Natural killer cell (primary cell): ENCODE measurements at regions not wholly inside any gene's neighbourhood (a gene's known extent, or its start where the extent isn't known, plus 50 kb on each side); places are given as distances from the start of the nearest gene placed in this dataset.
"Not testable (repeated sequence)": the region's sequence is repeated elsewhere in the genome, so short reads cannot be mapped to it uniquely, and the experiment has no call there.

Experiments used
- ATAC-seq, 3 donors: fragments of 150-1000 bp in 2 of 3; fragments of 200-7000 bp in 1 of 3; cut with Tn5 transposase; 1 replicate in 1 of 3; 2 replicates in 2 of 3; pipeline ENCODE4 v1.10.0; 2021; ENCODE audit warnings: mild to moderate bottlenecking in 2 of 3, moderate library complexity in 2 of 3
- DNase-seq, 2 donors: peaks; one replicate each; pipeline versions ENCODE4 v3.0.0 to v3.0.0-alpha.2; 2013 to 2021; ENCODE audit warnings: mixed read lengths in 1 of 2
- H3K27ac ChIP-seq: one replicate; pipeline ENCODE4 v1.5.1; 2013; ENCODE audit warnings: mild to moderate bottlenecking, low read length
- H3K27me3 ChIP-seq: one replicate; pipeline ENCODE4 v1.6.1; 2013; ENCODE audit warnings: low read length; ENCODE audit not compliant: control insufficient read depth, insufficient read depth
- H3K36me3 ChIP-seq: one replicate; pipeline ENCODE4 v1.6.1; 2013; ENCODE audit warnings: low read length; ENCODE audit not compliant: control insufficient read depth, insufficient read depth
- H3K4me1 ChIP-seq: one replicate; pipeline ENCODE4 v1.6.1; 2013; ENCODE audit warnings: low read length; ENCODE audit not compliant: control insufficient read depth, insufficient read depth
- H3K4me3 ChIP-seq: one replicate; pipeline ENCODE4 v1.5.1; 2013; ENCODE audit warnings: low read length
- H3K9me3 ChIP-seq: one replicate; pipeline ENCODE4 v1.6.1; 2013; ENCODE audit warnings: low read length; ENCODE audit not compliant: control insufficient read depth, insufficient read depth
- H3K27ac Mint-ChIP-seq, 2 donors: one replicate each; pipeline ENCODE4 v1.8.0; 2022; ENCODE audit warnings: mild to moderate bottlenecking in 2 of 2, mixed read lengths in 2 of 2, moderate library complexity in 1 of 2
- H3K27me3 Mint-ChIP-seq, 2 donors: one replicate each; pipeline ENCODE4 v1.8.0; 2022; ENCODE audit warnings: low read depth in 2 of 2, mixed read lengths in 2 of 2
- H3K36me3 Mint-ChIP-seq: one replicate; pipeline ENCODE4 v1.8.0; 2022; ENCODE audit warnings: mixed read lengths
- H3K4me1 Mint-ChIP-seq, 2 donors: one replicate each; pipeline ENCODE4 v1.8.0; 2022; ENCODE audit warnings: mixed read lengths in 2 of 2
- H3K4me3 Mint-ChIP-seq: one replicate; pipeline ENCODE4 v1.8.0; 2022; ENCODE audit warnings: mild to moderate bottlenecking, moderate library complexity, mixed read lengths
- H3K9me3 Mint-ChIP-seq, 2 donors: one replicate each; pipeline ENCODE4 v1.8.0; 2022; ENCODE audit warnings: mixed read lengths in 2 of 2
- WGBS: methylation state at CpG from one replicate; pipeline ENCODE4 v1.1.7; 2013; ENCODE audit warnings: missing lambda C conversion rate; ENCODE audit not compliant: insufficient coverage; 5-methylcytosine and 5-hydroxymethylcytosine counted together
- intact Hi-C: fragments of 100-400 bp; cut with micrococcal nuclease; formaldehyde crosslinking; loops from one replicate; pipeline ENCODE4 v1.14.2; 2022
- TF ChIP-seq, protein P1 (sequence below): fragments of 200-600 bp; IDR thresholded peaks from one replicate; pipeline ENCODE4 v1.8.0; 2022; ENCODE audit warnings: antibody characterized with exemption

GRCh38 chr3:82114589-82114988 lies 353.1 kb upstream of the GBE1 start:
- Histone ChIP-seq H3K4me3 (no peak overlapping the region), H3K27ac (no peak overlapping the region), H3K36me3 (no peaks in the 10 kb centered on the region), H3K27me3 (no peaks in the 10 kb centered on the region), H3K9me3 (no peaks in the 10 kb centered on the region), H3K4me1 (no peaks in the 10 kb centered on the region)
- Mint-ChIP-seq H3K4me1 (no peaks in the 10 kb centered on the region), H3K9me3 (peaks cover 20 to 23% of the 10 kb centered on the region in 2 donors), H3K27ac (no peak overlapping the region), H3K27me3 (no peaks in the 10 kb centered on the region), H3K36me3 (peaks cover 20% of the 10 kb centered on the region), H3K4me3 (no peak overlapping the region)
- intact Hi-C loops: no loop called here
- no peak for ATAC-seq
- DNase-seq: no peak
- TF ChIP-seq, protein P1, sequence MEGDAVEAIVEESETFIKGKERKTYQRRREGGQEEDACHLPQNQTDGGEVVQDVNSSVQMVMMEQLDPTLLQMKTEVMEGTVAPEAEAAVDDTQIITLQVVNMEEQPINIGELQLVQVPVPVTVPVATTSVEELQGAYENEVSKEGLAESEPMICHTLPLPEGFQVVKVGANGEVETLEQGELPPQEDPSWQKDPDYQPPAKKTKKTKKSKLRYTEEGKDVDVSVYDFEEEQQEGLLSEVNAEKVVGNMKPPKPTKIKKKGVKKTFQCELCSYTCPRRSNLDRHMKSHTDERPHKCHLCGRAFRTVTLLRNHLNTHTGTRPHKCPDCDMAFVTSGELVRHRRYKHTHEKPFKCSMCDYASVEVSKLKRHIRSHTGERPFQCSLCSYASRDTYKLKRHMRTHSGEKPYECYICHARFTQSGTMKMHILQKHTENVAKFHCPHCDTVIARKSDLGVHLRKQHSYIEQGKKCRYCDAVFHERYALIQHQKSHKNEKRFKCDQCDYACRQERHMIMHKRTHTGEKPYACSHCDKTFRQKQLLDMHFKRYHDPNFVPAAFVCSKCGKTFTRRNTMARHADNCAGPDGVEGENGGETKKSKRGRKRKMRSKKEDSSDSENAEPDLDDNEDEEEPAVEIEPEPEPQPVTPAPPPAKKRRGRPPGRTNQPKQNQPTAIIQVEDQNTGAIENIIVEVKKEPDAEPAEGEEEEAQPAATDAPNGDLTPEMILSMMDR: no peak
- WGBS: 86% methylated on average over 6 of the region's 6 CpGs

DNA sequence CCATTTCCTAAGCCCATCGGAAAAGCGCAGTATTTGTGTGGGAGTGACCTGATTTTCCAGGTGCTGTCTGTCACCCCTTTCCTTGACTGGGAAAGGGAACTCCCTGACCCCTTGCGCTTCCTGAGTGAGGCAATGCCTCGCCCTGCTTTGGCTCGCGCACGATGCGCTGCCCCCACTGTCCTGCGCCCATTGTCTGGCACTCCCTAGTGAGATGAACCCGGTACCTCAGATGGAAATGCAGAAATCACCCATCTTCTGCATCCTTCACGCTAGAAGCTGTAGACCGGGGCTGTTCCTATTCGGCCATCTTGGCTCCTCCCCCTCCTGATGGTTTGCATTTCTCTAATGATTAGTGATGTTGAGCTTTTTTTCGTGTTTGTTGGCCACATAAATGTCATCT lies 349.3 kb upstream of the GBE1 start:
- H3K4me3 Mint-ChIP-seq, H3K4me1 Mint-ChIP-seq, H3K9me3 ChIP-seq, intact Hi-C loops, H3K36me3 ChIP-seq, DNase-seq, ATAC-seq, H3K27ac Mint-ChIP-seq, H3K27me3 Mint-ChIP-seq, H3K27ac ChIP-seq, H3K4me1 ChIP-seq, H3K27me3 ChIP-seq, H3K4me3 ChIP-seq: not testable (repeated sequence)
- Mint-ChIP-seq H3K36me3 (peaks cover 20% of the 10 kb centered on the region), H3K9me3 (peaks cover 20 to 22% of the 10 kb centered on the region in 2 donors)
- WGBS: 97% methylated on average over 14 of the region's 14 CpGs

GRCh38 chr3:82103241-82103640 lies 341.8 kb upstream of the GBE1 start:
- no CpG with 5 or more reads among the region's 1 CpG for WGBS
- TF ChIP-seq, protein P1: no peak

GRCh38 chr3:82100378-82100777 lies 338.9 kb upstream of the GBE1 start:
- H3K4me1 ChIP-seq: no peaks in the 10 kb centered on the region
- no peak for DNase-seq
- Mint-ChIP-seq H3K9me3 (peaks cover 0 to 5% of the 10 kb centered on the region in 2 donors), H3K27ac (no peak overlapping the region), H3K27me3 (no peaks in the 10 kb centered on the region), H3K4me3 (no peak overlapping the region), H3K36me3 (no peaks in the 10 kb centered on the region), H3K4me1 (no peaks in the 10 kb centered on the region)
- WGBS: 70% methylated on average over 3 of the region's 3 CpGs
- H3K36me3 ChIP-seq: no peaks in the 10 kb centered on the region
- TF ChIP-seq, protein P1: no peak
- intact Hi-C loops: no loop called here
- H3K4me3 ChIP-seq: no peak overlapping the region
- no peaks in the 10 kb centered on the region for H3K9me3 ChIP-seq
- H3K27ac ChIP-seq: no peak overlapping the region
- no peak for ATAC-seq
- H3K27me3 ChIP-seq: no peaks in the 10 kb centered on the region

More at GRCh38 chr3:82103241-82103640, 341.8 kb upstream of the GBE1 start:
- no peaks in the 10 kb centered on the region for H3K4me1 Mint-ChIP-seq
- no peaks in the 10 kb centered on the region for H3K27me3 Mint-ChIP-seq
- Histone ChIP-seq H3K27ac (no peak overlapping the region), H3K4me3 (no peak overlapping the region), H3K4me1 (no peaks in the 10 kb centered on the region), H3K36me3 (no peaks in the 10 kb centered on the region), H3K27me3 (no peaks in the 10 kb centered on the region), H3K9me3 (no peaks in the 10 kb centered on the region)
- no peaks in the 10 kb centered on the region for H3K36me3 Mint-ChIP-seq
- H3K27ac Mint-ChIP-seq: no peak overlapping the region
- intact Hi-C loops: no loop called here
- DNase-seq (no peak), ATAC-seq (no peak)
- no peak overlapping the region for H3K4me3 Mint-ChIP-seq
- H3K9me3 Mint-ChIP-seq: peaks cover 3 to 7% of the 10 kb centered on the region in 2 donors
